ENCODE measurements at regions not wholly inside any gene's neighbourhood (a gene's known extent, or its start where the extent isn't known, plus 50 kb on each side); places are given as distances from the start of the nearest gene placed in this dataset.

DNA sequence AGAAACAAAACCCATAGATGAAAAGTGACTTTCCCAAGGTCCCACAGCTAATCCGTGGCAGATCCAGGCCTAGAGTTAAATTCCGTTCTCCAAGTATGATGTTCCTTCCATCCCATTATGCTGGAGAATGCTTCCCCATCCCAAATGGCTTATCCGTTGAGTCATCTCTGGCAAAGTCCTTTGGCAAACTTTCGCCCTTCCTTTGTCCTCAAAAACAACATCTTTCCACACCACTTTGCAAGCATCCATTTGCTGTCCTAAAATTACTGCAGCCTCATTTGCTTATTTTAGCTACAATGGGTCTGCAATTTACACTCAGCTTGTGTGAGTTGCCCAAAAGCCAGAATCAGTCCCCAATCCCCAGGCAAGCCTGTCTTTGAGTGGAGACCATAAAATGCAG, 304.0 kb upstream of the TLE3 start:
- Histone ChIP-seq H3K9me3 (ENCODE audit: control insufficient read depth, insufficient read depth, low read length) (no peaks in the 10 kb centered on the region; the same call in 1 of the 2 replicates), H3K27ac (ENCODE audit: low read depth, low read length) (no peak overlapping the region), H3K9me2 (replicated peaks; ENCODE audit: control insufficient read depth, low read length) (no peaks in the 10 kb centered on the region), H3K4me1 (ENCODE audit: control insufficient read depth, low read length) (no peaks in the 10 kb centered on the region), H3K27me3 (ENCODE audit: control insufficient read depth, low read length) (peaks cover 45% of the 10 kb centered on the region), H3F3A (ENCODE audit: control insufficient read depth, insufficient read depth) (no peaks in the 10 kb centered on the region), H3K4me2 (ENCODE audit: low read length) (no peak overlapping the region), H3K36me3 (ENCODE audit: control insufficient read depth, low read length) (no peaks in the 10 kb centered on the region), H3K4me3 (ENCODE audit: low read length) (no peak overlapping the region), H4K20me1 (ENCODE audit: control insufficient read depth, insufficient read depth, low read depth, low read length) (no peaks in the 10 kb centered on the region), H3K79me2 (ENCODE audit: control insufficient read depth, low read length) (no peaks in the 10 kb centered on the region)
- TF ChIP-seq, protein P1, sequence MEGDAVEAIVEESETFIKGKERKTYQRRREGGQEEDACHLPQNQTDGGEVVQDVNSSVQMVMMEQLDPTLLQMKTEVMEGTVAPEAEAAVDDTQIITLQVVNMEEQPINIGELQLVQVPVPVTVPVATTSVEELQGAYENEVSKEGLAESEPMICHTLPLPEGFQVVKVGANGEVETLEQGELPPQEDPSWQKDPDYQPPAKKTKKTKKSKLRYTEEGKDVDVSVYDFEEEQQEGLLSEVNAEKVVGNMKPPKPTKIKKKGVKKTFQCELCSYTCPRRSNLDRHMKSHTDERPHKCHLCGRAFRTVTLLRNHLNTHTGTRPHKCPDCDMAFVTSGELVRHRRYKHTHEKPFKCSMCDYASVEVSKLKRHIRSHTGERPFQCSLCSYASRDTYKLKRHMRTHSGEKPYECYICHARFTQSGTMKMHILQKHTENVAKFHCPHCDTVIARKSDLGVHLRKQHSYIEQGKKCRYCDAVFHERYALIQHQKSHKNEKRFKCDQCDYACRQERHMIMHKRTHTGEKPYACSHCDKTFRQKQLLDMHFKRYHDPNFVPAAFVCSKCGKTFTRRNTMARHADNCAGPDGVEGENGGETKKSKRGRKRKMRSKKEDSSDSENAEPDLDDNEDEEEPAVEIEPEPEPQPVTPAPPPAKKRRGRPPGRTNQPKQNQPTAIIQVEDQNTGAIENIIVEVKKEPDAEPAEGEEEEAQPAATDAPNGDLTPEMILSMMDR (IDR thresholded peaks at IDR 0.05; ENCODE audit: low read depth, low read length, poor library complexity, severe bottlenecking), result no peak
- TF ChIP-seq EZH2phosphoT487 (IDR thresholded peaks at IDR 0.05; ENCODE audit: borderline replicate concordance, low read length), result 0 out of 2 replicates have a peak, but pooled peaks have one; percentile 15

DNA sequence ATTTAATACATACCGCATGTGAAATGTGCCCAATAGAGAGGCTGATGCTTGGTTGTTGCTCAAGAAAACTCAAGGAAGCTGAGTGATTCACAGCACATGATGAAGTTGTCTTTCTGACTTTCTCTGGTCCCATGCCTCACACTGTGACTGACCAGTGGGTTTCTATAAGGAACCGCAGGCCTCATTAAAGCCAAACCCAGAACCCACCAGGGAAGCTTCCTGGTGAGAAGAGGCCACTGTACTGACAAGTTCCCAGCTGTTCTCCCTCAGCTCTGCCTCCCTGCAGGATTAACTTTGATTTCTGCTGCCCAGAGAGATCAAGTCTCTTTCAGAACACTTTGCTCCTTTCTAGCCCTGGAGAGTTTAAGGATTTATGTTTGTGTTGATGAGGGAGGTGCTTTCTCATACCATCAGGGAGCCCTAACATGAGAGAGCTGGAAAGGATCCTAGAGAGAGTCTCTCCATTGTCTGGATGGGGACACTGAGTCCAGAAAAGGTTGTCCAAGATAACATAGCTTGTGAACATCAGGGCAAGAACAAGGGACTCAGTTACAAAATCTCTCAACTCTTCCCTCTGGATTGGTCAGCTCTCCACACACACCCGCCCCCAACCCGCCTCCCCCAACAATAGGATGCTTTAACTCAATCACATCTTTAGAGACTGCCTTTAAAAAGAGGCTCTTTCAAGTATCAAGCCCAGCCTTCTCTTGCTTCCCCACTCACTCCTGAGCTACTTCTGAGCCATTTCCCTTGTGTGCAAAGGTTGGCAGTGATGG, 303.2 kb upstream of the TLE3 start:
- H3K4me2 ChIP-seq (ENCODE audit: low read length), result no peak overlapping the region

DNA sequence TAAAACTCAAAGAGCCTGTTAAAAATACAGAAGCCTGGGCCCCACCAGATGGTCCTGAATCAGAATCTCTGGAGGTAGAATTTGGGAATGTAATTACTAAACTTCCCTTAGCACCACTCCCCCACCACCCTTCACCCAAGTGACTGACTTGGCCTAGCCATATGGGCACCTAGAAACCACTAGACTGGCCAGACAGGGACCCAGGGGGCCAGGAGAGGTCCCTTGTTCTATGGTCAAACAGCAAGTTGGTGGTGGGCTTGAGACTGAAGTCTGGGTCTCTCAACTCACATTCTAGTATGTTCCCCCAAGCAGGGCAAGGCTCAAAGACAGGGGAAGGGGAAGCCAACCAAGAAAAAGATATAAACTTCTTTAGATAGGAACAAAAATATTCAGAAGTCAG, 301.5 kb upstream of the TLE3 start:
- TF ChIP-seq EZH2phosphoT487 (IDR thresholded peaks at IDR 0.05; ENCODE audit: borderline replicate concordance, low read length), result no peak
- TF ChIP-seq, protein P1 (IDR thresholded peaks at IDR 0.05; ENCODE audit: low read depth, low read length, poor library complexity, severe bottlenecking), result no peak
- Histone ChIP-seq H3K4me2 (ENCODE audit: low read length) (no peak overlapping the region), H3K27me3 (ENCODE audit: control insufficient read depth, low read length) (peaks cover 48% of the 10 kb centered on the region), H3F3A (ENCODE audit: control insufficient read depth, insufficient read depth) (no peaks in the 10 kb centered on the region), H3K9me3 (ENCODE audit: control insufficient read depth, insufficient read depth, low read length) (no peaks in the 10 kb centered on the region; the same call in 1 of the 2 replicates), H3K79me2 (ENCODE audit: control insufficient read depth, low read length) (no peaks in the 10 kb centered on the region), H3K9me2 (replicated peaks; ENCODE audit: control insufficient read depth, low read length) (no peaks in the 10 kb centered on the region), H3K4me3 (ENCODE audit: low read length) (no peak overlapping the region), H3K4me1 (ENCODE audit: control insufficient read depth, low read length) (no peaks in the 10 kb centered on the region), H3K27ac (ENCODE audit: low read depth, low read length) (no peak overlapping the region), H3K36me3 (ENCODE audit: control insufficient read depth, low read length) (no peaks in the 10 kb centered on the region), H4K20me1 (ENCODE audit: control insufficient read depth, insufficient read depth, low read depth, low read length) (no peaks in the 10 kb centered on the region)

More for the DNA sequence above, 303.2 kb upstream of the TLE3 start:
- Histone ChIP-seq H3K9me3 (ENCODE audit: control insufficient read depth, insufficient read depth, low read length) (no peaks in the 10 kb centered on the region; the same call in 1 of the 2 replicates), H3K79me2 (ENCODE audit: control insufficient read depth, low read length) (no peaks in the 10 kb centered on the region), H4K20me1 (ENCODE audit: control insufficient read depth, insufficient read depth, low read depth, low read length) (no peaks in the 10 kb centered on the region), H3K9me2 (replicated peaks; ENCODE audit: control insufficient read depth, low read length) (no peaks in the 10 kb centered on the region), H3K36me3 (ENCODE audit: control insufficient read depth, low read length) (no peaks in the 10 kb centered on the region), H3K4me1 (ENCODE audit: control insufficient read depth, low read length) (no peaks in the 10 kb centered on the region), H3F3A (ENCODE audit: control insufficient read depth, insufficient read depth) (no peaks in the 10 kb centered on the region), H3K4me3 (ENCODE audit: low read length) (no peak overlapping the region), H3K27ac (ENCODE audit: low read depth, low read length) (no peak overlapping the region), H3K27me3 (ENCODE audit: control insufficient read depth, low read length) (peaks cover 48% of the 10 kb centered on the region)
- TF ChIP-seq EZH2phosphoT487 (IDR thresholded peaks at IDR 0.05; ENCODE audit: borderline replicate concordance, low read length), result no peak
- TF ChIP-seq, protein P1 (IDR thresholded peaks at IDR 0.05; ENCODE audit: low read depth, low read length, poor library complexity, severe bottlenecking), result no peak
